IMR-90 (cell line): ENCODE measurements at regions not wholly inside any gene's neighbourhood (a gene's known extent, or its start where the extent isn't known, plus 50 kb on each side); places are given as distances from the start of the nearest gene placed in this dataset.
A peak's percentile ranks its signal among the peaks of the same experiment; 100 is the strongest.

ENCODE experiments used
- ATAC-seq: fragments of 200-7000 bp; cut with Tn5 transposase; 2 replicates; pipeline ENCODE4 v1.9.1; 2020; ENCODE audit warnings: low read depth, mild to moderate bottlenecking, moderate library complexity
- BruUV-seq: library from RNA; stranded (reverse); fragments of 400-500 nt; replicated peaks from 2 replicates; lab custom pipeline; 2021; lab: Mats Ljungman, UMichigan
- CTCF ChIA-PET: fragments of 300-600 bp; formaldehyde crosslinking; extraction: SDS; loops from one replicate; lab custom pipeline; 2021; ENCODE audit warnings: antibody characterized with exemption; lab: Yijun Ruan, JAX
- POLR2A ChIA-PET: fragments of 300-600 bp; sonication (Branson Sonifier 250); formaldehyde crosslinking; loops from one replicate; lab custom pipeline; 2022; ENCODE audit warnings: antibody characterized with exemption; ENCODE audit not compliant: unreplicated experiment; lab: Charles Lee
- DNase-seq: peaks from one replicate; pipeline ENCODE4 v3.0.0; 2013
- H2AFZ ChIP-seq: replicated peaks from 2 replicates; pipeline ENCODE3; 2013; ENCODE audit warnings: low read length, mild to moderate bottlenecking; ENCODE audit not compliant: poor library complexity
- H2AK5ac ChIP-seq: 2 replicates; pipeline ENCODE4 v1.6.1; 2013; ENCODE audit warnings: low read depth, low read length, inconsistent platforms
- H2AK9ac ChIP-seq: replicated peaks from 2 replicates; pipeline ENCODE3; 2013; ENCODE audit warnings: mild to moderate bottlenecking, low read depth, low read length, moderate library complexity; ENCODE audit not compliant: poor library complexity
- H2BK120ac ChIP-seq: 2 replicates; pipeline ENCODE4 v1.6.1; 2013; ENCODE audit warnings: low read depth, low read length, inconsistent platforms
- H2BK15ac ChIP-seq: 3 replicates; pipeline ENCODE4 v1.6.1; 2013; ENCODE audit warnings: low read depth, low read length, inconsistent platforms
- H2BK20ac ChIP-seq: 2 replicates; pipeline ENCODE4 v1.6.1; 2013; ENCODE audit warnings: low read depth, mild to moderate bottlenecking, inconsistent platforms, low read length, moderate library complexity
- H2BK5ac ChIP-seq: 2 replicates; pipeline ENCODE4 v1.6.1; 2013; ENCODE audit warnings: mild to moderate bottlenecking, low read depth, low read length, inconsistent platforms; ENCODE audit not compliant: poor library complexity, severe bottlenecking
- H3K14ac ChIP-seq: replicated peaks from 2 replicates; pipeline ENCODE4 v1.6.1; 2013; ENCODE audit warnings: low read depth, low read length, inconsistent platforms
- H3K18ac ChIP-seq: 2 replicates; pipeline ENCODE4 v1.6.1; 2013; ENCODE audit warnings: low read depth, low read length, control low read depth
- H3K23ac ChIP-seq: 2 replicates; pipeline ENCODE4 v1.6.1; 2013; ENCODE audit warnings: low read depth, low read length, inconsistent platforms
- H3K27ac ChIP-seq: 2 replicates; pipeline ENCODE4 v1.5.1; 2013; ENCODE audit warnings: mild to moderate bottlenecking, control low read depth, low read length; ENCODE audit not compliant: insufficient read depth
- H3K27me3 ChIP-seq: 2 replicates; pipeline ENCODE4 v1.6.1; 2013; ENCODE audit warnings: low read length; ENCODE audit not compliant: control insufficient read depth, insufficient read depth
- H3K36me3 ChIP-seq: 2 replicates; pipeline ENCODE4 v1.6.1; 2013; ENCODE audit warnings: low read length, mixed read lengths; ENCODE audit not compliant: control insufficient read depth, insufficient read depth
- H3K4ac ChIP-seq: 2 replicates; pipeline ENCODE4 v1.6.1; 2013; ENCODE audit warnings: low read depth, low read length, inconsistent platforms
- H3K4me1 ChIP-seq: 2 replicates; pipeline ENCODE4 v1.6.1; 2013; ENCODE audit warnings: low read length, mixed read lengths; ENCODE audit not compliant: control insufficient read depth, insufficient read depth
- H3K4me2 ChIP-seq: 2 replicates; pipeline ENCODE4 v1.6.1; 2013; ENCODE audit warnings: low read depth, mild to moderate bottlenecking, control low read depth, low read length, moderate library complexity
- H3K4me3 ChIP-seq: 2 replicates; pipeline ENCODE4 v1.5.1; 2013; ENCODE audit warnings: low read depth, mild to moderate bottlenecking, control low read depth, low read length, moderate library complexity; ENCODE audit not compliant: insufficient read depth
- H3K56ac ChIP-seq: 2 replicates; pipeline ENCODE4 v1.6.1; 2013; ENCODE audit warnings: low read length, inconsistent platforms; ENCODE audit not compliant: insufficient read depth; ENCODE audit errors: extremely low read depth
- H3K79me1 ChIP-seq, 2 experiments: 2 replicates each; pipeline ENCODE4 v1.6.1; 2013; ENCODE audit warnings: low read length in 2 of 2, inconsistent platforms in 1 of 2, low read depth in 1 of 2
- H3K9ac ChIP-seq: 2 replicates; pipeline ENCODE4 v1.6.1; 2013; ENCODE audit warnings: low read depth, low read length, control low read depth
- H3K9me1 ChIP-seq: 2 replicates; pipeline ENCODE4 v1.6.1; 2013; ENCODE audit warnings: low read length, inconsistent platforms; ENCODE audit not compliant: insufficient read depth
- H3K9me3 ChIP-seq: 2 replicates; pipeline ENCODE4 v1.6.1; 2013; ENCODE audit warnings: low read length; ENCODE audit not compliant: control insufficient read depth, insufficient read depth
- H4K20me1 ChIP-seq: 2 replicates; pipeline ENCODE4 v1.6.1; 2013; ENCODE audit warnings: low read length, inconsistent platforms; ENCODE audit not compliant: insufficient read depth
- H4K5ac ChIP-seq: 2 replicates; pipeline ENCODE4 v1.6.1; 2013; ENCODE audit warnings: mild to moderate bottlenecking, low read depth, low read length, control low read depth
- H4K8ac ChIP-seq, 2 experiments: 2 replicates each; pipeline ENCODE4 v1.6.1; 2013; ENCODE audit warnings: low read depth in 2 of 2, low read length in 2 of 2, control low read depth in 1 of 2, inconsistent platforms in 1 of 2
- H4K91ac ChIP-seq: 2 replicates; pipeline ENCODE4 v1.6.1; 2013; ENCODE audit warnings: low read depth, low read length, inconsistent platforms; ENCODE audit not compliant: insufficient read depth
- BHLHE40 ChIP-seq: fragments of 150-350 bp; IDR thresholded peaks from 2 replicates; pipeline ENCODE4 v1.6.1; 2016; ENCODE audit warnings: mild to moderate bottlenecking, low read depth, low read length
- CHD1 ChIP-seq: IDR thresholded peaks from 2 replicates; pipeline ENCODE4 v1.6.1; 2012; ENCODE audit warnings: low read depth, low read length, improper control_type of control experiment
- FOS ChIP-seq: fragments of 150-350 bp; IDR thresholded peaks from 2 replicates; pipeline ENCODE4 v1.6.1; 2016; ENCODE audit warnings: low read depth, low read length
- MAFK ChIP-seq: IDR thresholded peaks from 2 replicates; pipeline ENCODE4 v1.6.1; 2012; ENCODE audit warnings: low read depth, low read length, improper control_type of control experiment
- MAZ ChIP-seq: IDR thresholded peaks from 2 replicates; pipeline ENCODE4 v1.6.1; 2012; ENCODE audit warnings: low read depth, mild to moderate bottlenecking, low read length, improper control_type of control experiment, moderate library complexity, borderline replicate concordance
- MXI1 ChIP-seq: IDR thresholded peaks from 2 replicates; pipeline ENCODE4 v1.6.1; 2012; ENCODE audit warnings: low read depth, mild to moderate bottlenecking, low read length, moderate library complexity, borderline replicate concordance
- NFE2L2 ChIP-seq: fragments of 150-350 bp; IDR thresholded peaks from 2 replicates; pipeline ENCODE4 v1.6.1; 2016; ENCODE audit warnings: low read depth, mild to moderate bottlenecking, low read length
- POLR2A ChIP-seq: IDR thresholded peaks from 2 replicates; pipeline ENCODE4 v1.6.1; 2012; ENCODE audit warnings: mild to moderate bottlenecking, low read depth, low read length
- RCOR1 ChIP-seq: IDR thresholded peaks from 2 replicates; pipeline ENCODE4 v1.6.1; 2012; ENCODE audit warnings: mild to moderate bottlenecking, low read length, improper control_type of control experiment; ENCODE audit not compliant: insufficient replicate concordance
- RFX5 ChIP-seq: IDR thresholded peaks from 2 replicates; pipeline ENCODE4 v1.8.0; 2012; ENCODE audit warnings: low read depth, mild to moderate bottlenecking, low read length, moderate library complexity
- SMC3 ChIP-seq: fragments of 150-350 bp; IDR thresholded peaks from 2 replicates; pipeline ENCODE4 v1.6.1; 2016; ENCODE audit warnings: low read depth, mild to moderate bottlenecking, antibody characterized with exemption, low read length, moderate library complexity
- whole genome bisulfite sequencing, 2 experiments: methylation state at CpG; one replicate each; pipeline versions ENCODE4 v1.1.5 to v1.1.7; 2013; ENCODE audit warnings: missing lambda C conversion rate in 2 of 2; ENCODE audit not compliant: insufficient read length in 1 of 2; ENCODE audit errors: extremely low coverage in 2 of 2; 5-methylcytosine and 5-hydroxymethylcytosine counted together
- dilution Hi-C: fragments of 300-500 bp; cut with HindIII; formaldehyde crosslinking; loops from one replicate; pipeline ENCODE4 v1.14.3; 2018; ENCODE audit warnings: low sequenced_read_pairs; ENCODE audit not compliant: unreplicated experiment
- in situ Hi-C: fragments of 300-500 bp; cut with MboI; formaldehyde crosslinking; loops from 3 replicates; pipeline ENCODE4 v1.14.3; 2019; ENCODE audit warnings: low sequenced_read_pairs, inconsistent platforms, mixed read lengths
- intact Hi-C: fragments of 100-400 bp; cut with micrococcal nuclease; formaldehyde crosslinking; loops from 2 replicates; pipeline ENCODE4 v1.10.0; 2022
- TF ChIP-seq, protein P1 (sequence below): fragments of 150-350 bp; IDR thresholded peaks from 2 replicates; pipeline ENCODE4 v1.6.1; 2016; ENCODE audit warnings: low read depth, mild to moderate bottlenecking, low read length, moderate library complexity, borderline replicate concordance
- TF ChIP-seq, protein P2 (sequence below): fragments of 150-350 bp; IDR thresholded peaks from 2 replicates; pipeline ENCODE4 v1.6.1; 2017; ENCODE audit warnings: mild to moderate bottlenecking, antibody characterized with exemption, low read length, low read depth

DNA sequence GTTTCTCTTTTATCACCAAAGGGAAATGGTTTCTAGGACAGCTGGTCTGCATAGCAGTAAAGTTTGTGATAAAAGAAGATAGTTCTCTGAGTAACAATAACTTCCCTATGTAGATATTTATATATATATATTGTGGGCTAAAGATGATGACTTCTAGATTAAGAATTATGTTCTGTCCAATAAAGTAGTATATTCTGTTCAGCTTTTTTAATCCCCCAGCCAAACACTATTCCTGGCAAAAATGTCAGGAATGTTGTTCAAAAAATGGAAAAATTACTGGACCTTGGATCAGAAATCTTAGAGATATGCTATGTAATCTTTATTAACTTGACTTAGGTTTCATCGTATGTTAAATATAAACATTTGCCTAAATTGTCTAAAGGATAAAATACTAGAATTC is 136.3 kb upstream of the GNAI1 start:
- ChIA-PET POLR2A (no interaction called here), CTCF (no interaction called here)
- no peak overlapping the region for H2BK120ac ChIP-seq
- H4K8ac ChIP-seq: no peak overlapping the region
- H3K9me1 ChIP-seq: 0 out of 2 replicates have a peak, but pooled peaks cover 2% of the 10 kb centered on the region
- no peak overlapping the region for H3K4me3 ChIP-seq
- H3K4me1 ChIP-seq: peaks cover 7% of the 10 kb centered on the region; the same call in 1 of the 2 replicates
- H2AK5ac ChIP-seq: no peak overlapping the region
- no peak overlapping the region for H4K5ac ChIP-seq
- no peaks in the 10 kb centered on the region for H3K36me3 ChIP-seq
- no peak overlapping the region for H2BK15ac ChIP-seq
- no peaks in the 10 kb centered on the region for H4K20me1 ChIP-seq
- no peak overlapping the region for H3K56ac ChIP-seq
- no CpG with 5 or more reads among the region's 1 CpG for WGBS, 2 experiments
- no peaks in the 10 kb centered on the region for H3K27me3 ChIP-seq
- no peak overlapping the region for H3K27ac ChIP-seq
- dilution Hi-C loops: no loop called here
- no peak overlapping the region for H2AK9ac ChIP-seq
- no peak for TF ChIP-seq MXI1
- TF ChIP-seq, protein P1, sequence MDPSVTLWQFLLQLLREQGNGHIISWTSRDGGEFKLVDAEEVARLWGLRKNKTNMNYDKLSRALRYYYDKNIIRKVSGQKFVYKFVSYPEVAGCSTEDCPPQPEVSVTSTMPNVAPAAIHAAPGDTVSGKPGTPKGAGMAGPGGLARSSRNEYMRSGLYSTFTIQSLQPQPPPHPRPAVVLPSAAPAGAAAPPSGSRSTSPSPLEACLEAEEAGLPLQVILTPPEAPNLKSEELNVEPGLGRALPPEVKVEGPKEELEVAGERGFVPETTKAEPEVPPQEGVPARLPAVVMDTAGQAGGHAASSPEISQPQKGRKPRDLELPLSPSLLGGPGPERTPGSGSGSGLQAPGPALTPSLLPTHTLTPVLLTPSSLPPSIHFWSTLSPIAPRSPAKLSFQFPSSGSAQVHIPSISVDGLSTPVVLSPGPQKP: no peak
- TF ChIP-seq BHLHE40: no peak
- TF ChIP-seq RFX5: no peak
- TF ChIP-seq RCOR1: no peak
- TF ChIP-seq POLR2A: no peak
- no peak for TF ChIP-seq CHD1
- no peak for TF ChIP-seq MAFK
- TF ChIP-seq FOS: no peak
- TF ChIP-seq, protein P2, sequence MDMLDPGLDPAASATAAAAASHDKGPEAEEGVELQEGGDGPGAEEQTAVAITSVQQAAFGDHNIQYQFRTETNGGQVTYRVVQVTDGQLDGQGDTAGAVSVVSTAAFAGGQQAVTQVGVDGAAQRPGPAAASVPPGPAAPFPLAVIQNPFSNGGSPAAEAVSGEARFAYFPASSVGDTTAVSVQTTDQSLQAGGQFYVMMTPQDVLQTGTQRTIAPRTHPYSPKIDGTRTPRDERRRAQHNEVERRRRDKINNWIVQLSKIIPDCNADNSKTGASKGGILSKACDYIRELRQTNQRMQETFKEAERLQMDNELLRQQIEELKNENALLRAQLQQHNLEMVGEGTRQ: no peak
- no peak for TF ChIP-seq MAZ
- TF ChIP-seq NFE2L2: no peak
- TF ChIP-seq SMC3: no peak
- H3K9ac ChIP-seq: no peak overlapping the region
- H3K18ac ChIP-seq: no peak overlapping the region
- intact Hi-C loops: no loop called here
- DNase-seq (peak; percentile 27), ATAC-seq (peak; percentile 54)
- H3K9me3 ChIP-seq: no peaks in the 10 kb centered on the region
- H3K4me2 ChIP-seq: no peak overlapping the region
- no peak overlapping the region for H3K14ac ChIP-seq
- H3K4ac ChIP-seq: no peak overlapping the region
- in situ Hi-C loops: no loop called here
- peak overlapping the region; percentile 71 for H2BK5ac ChIP-seq
- H3K79me1 ChIP-seq: no peaks in the 10 kb centered on the region
- no peak overlapping the region for H2BK20ac ChIP-seq
- H2AFZ ChIP-seq: no peak overlapping the region
- BruUV-seq: no TSS peak
- H4K91ac ChIP-seq: no peak overlapping the region
- no peak overlapping the region for H3K23ac ChIP-seq
